SKM-1 treated with dmso at 0.1 percent for 144 hours (cell line): ENCODE measurements at regions not wholly inside any gene's neighbourhood (a gene's known extent, or its start where the extent isn't known, plus 50 kb on each side); places are given as distances from the start of the nearest gene placed in this dataset.
A peak's percentile ranks its signal among the peaks of the same experiment; 100 is the strongest.
"Not testable (repeated sequence)": the region's sequence is repeated elsewhere in the genome, so short reads cannot be mapped to it uniquely, and the experiment has no call there.

Experiments used
- DNase-seq: peaks from one replicate; lab custom pipeline; 2025; ENCODE audit not compliant: unreplicated experiment; lab: John Stamatoyannopoulos, UW

DNA sequence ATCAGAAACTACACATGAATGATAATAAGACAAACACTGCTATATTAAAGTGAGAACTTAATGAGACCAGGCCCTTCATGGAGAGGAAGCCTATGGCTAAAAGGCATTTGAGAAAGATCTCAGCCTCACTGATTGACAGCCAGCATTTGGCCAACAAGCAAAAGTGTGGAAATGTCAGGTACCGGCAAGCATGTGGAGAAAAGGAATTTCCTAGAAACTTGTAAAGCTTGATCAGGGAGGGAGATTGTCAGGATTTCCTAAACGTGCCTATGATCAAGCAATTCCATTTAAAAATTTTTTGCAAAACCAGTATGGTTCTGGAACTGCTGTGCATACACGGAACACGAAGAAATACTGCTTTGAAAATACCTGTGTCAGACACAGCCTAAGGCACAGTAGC, 220.3 kb upstream of the ATP10A start:
- no peak for DNase-seq

DNA sequence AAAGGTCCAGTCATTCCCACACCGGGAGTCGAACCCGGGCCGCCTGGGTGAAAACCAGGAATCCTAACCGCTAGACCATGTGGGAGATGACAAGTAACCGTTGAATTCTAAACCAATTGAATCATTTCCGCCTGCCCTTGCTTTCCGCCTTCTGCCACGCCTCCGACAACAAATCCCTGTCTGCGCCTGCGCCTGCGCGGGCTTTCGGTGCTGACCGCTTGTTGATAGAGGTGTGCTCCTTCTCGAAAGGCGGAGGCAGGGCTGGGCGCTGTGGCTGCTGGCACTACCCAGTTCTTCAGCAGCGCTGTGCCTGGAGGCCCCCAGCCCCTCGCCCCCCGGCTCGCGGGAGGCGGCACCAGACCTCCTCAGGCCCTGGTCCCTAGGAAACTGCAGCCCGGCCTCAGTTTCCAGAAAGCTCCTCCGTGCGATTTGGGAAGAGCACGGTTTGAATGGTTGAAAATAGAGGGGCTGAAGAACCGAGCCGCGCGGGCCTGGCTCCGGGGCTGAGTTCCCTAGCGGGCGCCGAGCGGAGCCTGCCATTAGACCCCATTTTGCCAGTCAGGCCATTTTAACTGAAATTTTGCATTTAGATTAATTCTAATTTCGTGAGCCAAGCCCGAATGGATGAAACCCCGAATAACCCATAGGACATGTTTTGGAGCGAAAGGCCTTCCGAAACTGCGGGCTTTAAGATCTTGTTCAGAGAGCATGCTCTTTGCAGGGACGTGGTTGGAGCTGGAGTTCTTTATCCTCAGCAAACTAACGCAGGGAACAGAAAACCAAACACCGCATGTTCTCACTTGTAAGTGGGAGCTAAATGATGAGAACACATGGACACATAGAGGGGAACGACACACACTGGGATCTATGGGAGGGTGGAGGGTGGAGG, 219.3 kb upstream of the ATP10A start:
- DNase-seq: peak; percentile 94

DNA sequence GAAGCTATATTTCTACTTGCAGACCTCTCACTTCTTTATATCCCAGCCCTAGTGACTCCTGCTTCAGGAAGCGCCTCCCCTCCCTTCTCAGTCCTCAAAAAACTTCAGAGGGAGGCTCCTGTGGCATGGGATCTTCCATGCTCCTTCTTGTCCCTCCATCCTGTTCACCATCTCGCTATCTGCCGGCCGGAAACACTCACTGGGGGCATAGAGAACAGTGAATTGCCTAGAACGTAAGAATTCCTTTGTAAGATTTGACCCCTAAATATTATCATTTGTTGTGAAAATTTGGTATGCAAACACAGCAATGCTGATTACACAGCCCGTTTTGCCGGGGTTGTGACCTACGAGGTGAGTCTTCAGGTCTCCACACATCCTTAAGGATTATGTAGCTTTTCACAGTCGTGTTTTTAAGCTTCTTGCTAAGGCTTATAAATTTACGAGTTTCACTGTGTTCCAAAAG, 218.7 kb upstream of the ATP10A start:
- no peak for DNase-seq

DNA sequence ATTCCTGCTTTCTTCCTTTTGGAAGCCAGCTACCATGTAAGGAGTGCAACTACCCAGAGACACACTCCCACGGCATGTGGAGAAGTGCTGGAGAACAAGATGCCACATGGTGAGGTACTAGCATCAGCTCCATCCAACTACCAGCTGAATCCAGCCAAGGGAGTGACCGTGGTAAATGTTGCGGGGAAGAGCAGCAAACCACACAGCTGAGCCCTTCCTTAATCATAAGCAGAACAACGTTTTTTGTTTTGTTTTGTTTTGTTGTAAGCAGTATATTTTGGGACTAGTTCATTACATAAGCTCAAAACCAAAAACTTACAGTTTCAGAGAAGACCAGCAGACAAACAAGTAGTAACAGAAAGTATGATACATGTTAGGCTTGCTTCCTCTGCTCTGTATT, 212.6 kb upstream of the ATP10A start:
- no peak for DNase-seq

DNA sequence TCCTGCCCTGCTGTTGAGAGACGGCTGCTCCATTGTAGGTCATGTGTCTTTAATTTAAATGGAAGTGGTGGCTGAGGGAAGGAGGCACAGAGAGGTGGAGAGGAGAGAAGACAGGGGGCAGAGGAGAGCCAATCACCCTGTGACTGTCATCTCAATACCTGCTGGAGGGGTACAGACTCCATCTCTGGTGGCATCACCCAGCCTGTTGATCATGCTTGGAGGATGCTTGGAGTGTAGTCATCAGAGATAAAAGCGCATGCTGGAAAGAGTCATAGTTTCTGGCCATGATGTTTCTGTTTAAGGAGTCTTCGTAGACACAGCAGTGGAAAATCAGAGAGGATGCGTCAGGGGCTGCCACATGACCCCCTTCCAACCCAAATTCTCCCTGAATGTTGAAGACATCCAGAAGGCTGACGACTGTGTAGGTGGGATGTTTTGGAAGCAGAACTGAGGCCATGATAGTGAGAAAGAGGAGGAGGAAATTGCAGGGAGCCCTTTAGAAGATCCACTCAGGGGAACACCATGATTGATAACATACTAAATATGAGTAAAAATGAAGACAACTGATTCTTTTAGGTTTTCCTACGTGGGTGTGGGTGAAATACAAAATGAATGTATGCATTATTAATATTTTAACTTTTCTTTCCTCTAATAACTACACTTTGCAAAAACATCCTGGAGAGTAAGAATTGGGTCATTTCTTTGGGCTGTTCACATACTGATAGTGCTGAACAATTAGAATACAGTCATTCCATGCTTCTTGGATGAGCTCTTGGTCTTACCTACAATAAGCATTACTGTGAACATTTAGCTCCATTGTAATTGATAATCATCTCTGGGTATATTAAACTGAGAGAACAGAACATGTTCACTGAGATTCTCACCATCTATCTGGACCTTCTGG, 210.6 kb upstream of the ATP10A start:
- no peak for DNase-seq

DNA sequence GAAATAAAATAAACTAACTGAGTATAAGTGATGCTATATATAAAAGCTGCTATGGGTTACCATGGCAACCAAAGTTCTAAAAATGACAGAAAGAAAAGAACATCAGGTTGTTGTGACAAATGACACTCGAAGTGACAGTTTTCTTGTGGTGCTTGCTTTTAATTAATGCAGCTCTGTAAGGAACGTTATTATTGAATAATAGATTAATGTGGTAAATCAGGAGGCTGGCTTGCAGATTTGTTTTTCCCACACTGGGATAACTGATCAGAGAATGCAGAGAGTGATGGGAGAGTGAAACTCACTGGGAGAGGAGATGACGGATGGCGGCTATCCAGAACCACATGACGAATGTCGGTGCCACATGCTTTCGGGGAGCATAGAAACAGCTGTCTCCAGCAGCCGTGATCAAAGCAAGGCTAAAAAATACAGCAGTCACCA, 207.0 kb upstream of the ATP10A start:
- DNase-seq: no peak

DNA sequence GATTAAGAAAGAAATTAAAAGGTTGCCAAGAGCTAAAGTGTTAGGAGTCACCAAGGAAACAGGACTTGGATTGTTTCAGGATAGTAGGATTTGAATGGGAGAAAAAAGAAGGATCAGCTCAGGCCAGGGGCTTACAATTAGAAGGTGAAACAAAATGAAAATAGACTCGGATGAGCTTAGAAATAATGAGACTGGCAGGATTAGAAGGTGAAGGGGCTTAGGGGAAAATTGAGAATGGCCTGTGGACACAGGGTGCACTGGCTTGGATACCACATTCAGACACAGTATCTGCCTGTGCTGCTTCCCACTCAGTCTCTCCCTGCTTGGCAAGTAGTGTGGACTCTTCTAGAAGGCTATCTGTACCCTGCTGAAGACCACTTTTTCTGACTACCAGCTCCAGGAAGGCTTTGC, 206.1 kb upstream of the ATP10A start:
- DNase-seq: no peak

DNA sequence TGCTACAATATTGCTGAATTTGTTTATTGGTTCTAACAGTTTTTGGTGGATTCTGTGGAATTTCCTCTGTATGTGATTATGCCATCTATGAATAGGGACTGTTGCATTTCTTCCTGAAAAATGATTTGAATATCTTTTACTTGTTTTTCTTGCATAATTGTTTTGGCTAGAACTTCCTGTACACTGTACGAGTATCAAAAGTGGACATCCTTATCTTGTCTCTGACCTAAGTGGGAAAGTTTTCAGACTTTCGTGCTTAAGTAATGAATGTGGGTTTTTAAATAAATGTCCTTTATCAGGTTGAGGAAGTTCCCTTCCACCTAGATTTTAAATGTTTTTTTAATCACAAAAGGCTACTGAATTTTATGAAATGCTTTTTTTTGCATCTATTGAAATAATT, 203.8 kb upstream of the ATP10A start:
- no peak for DNase-seq

DNA sequence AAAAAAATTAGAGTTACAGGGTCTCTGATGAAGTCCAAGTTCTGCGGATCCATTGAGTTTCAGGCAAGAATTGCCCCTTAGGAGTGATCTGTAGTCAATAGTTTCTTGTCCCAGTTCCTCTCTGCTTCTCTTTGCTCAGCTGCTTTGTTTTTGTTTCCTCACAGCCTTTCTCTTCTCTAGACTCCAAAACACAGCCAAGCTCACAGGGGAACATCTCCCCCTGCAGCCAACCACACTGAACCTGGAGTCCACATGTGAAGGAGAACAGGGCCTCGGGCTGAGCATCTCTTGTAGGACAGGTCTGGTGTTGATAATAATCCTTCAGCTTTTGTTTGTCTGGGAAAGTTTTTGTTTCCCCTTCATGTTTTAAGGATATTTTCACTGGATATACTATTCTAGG, 202.6 kb upstream of the ATP10A start:
- DNase-seq: no peak

DNA sequence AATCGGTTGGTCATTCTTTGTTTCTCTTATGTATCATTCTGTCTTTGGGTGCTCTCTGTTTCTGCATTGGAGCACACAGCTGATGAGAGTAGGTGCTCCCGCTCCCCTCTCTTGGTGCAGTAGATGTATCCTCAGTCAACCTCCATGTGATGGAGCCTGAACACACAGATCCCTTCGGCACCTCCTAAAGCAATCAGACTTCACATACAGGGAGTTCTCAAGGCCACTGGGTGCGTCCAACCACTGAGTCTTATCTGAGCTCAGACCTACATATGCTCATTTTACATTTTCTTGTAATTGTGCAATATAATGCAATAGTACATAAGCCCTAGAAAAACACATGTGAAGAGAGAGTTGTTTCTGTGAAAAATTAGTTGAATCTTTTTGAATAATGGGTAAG, 198.1 kb upstream of the ATP10A start:
- DNase-seq: no peak

DNA sequence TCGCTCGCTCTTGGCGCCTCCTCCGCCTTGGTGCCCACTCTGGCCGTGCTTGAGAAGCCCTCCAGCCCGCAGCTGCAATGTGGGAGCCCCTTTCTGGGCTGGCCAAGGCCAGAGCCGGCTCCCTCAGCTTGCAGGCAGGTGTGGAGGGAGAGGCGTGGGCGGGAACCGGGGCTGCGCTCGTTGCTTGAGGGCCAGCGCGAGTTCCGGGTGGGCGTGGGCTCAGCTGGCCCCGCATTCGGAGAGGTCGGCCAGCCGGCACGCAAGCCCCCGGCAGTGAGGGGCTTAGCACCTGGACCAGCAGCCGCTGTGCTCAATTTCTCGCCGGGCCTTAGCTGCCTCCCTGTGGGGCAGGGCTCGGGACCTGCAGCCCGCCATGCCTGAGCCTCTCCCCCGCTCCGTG, 193.6 kb upstream of the ATP10A start:
- DNase-seq: not testable (repeated sequence)

DNA sequence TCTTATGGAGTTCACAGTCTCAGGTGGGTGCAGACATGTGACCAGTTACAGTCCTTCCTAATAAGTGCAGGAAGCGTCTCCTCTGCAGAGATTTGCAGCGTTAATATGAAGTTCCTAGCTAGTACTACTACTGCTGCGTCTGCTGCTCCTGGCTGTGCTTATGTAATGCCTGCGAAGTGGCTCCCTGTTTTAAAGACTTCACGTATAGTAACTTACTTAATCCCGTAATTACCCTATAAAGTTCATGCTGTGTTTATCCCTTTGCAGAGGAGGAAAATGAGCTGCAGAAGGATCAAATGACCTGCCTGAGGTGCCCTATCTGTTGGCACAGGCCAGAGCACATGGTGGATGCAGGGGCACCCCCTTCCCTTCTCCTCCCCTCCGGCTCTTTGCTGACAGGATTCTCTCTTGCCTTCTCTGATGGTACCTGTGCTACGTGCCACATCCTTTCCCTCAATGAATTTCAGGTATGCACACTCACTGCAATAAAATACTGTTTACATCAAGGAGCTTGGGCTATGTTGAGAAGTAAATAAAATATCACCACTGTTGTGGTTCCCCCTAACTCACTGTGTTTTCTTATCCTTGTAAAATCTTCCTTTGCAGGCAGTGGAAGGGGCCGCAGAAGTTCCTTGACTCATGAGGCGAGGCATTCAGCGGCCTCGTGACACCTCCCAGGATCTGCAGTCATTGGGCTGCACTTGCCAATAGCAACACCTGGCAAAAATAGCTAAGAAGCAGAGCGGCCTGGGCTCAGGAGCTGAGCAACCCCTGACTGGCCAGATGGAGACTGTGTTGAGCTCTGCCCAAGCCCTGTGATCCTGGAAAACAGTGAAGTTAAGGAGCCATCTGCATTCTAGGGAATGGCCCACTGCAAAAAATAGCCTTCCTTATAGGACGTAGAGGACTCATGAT, 188.9 kb upstream of the ATP10A start:
- DNase-seq: no peak

DNA sequence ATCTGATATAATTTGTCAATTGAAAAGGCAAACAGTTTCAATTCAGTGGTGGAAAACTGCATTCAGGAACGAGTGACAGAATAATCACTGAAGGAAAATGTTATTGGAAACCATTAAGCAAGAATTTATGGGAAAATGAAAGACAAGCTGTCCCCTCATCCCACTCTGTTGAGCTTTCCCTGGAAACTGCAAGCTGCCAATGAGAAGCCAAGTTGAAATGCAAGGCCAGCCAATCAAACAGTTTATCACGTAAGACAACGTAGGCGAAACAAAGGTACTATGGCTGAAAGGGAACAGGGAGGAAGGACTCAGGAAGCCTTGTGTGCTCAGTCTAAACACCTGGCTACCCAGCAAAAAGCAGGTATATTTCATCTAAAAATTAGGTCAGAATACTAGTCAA, 187.9 kb upstream of the ATP10A start:
- no peak for DNase-seq

DNA sequence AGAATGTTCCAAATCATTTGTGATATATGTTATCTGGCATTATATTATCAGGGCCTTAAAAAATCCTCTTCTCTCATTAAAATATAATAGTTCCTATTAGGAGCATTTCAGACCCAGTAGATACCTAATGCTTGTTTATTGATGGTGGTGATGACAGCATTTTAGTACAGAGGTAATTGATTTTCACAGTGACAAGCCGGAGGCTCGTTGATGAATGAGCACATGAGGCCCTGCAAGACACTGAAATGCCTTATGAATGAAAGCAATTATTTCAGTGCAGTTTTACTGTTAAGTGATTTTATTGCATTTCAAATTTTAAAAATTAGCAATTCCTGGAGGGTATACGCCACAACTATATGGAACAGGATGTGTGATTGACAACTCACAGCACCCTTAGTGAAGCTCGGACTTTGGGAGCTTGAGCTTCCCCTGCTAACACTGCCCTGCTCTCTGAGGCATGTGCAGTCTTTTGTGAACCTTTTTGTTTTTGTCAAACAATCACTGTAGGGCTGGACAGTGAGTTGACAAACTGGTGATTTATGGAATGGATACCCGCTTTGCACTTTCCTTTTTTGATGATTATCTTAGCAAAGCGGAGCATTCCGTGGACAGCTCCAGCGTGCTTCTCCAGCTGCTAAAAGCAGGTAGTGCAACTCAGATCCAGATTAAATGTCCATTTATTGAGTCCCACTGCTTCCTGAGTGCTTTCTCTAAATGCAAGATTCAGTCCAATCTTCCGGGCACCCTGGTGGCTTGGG, 187.0 kb upstream of the ATP10A start:
- DNase-seq: no peak

DNA sequence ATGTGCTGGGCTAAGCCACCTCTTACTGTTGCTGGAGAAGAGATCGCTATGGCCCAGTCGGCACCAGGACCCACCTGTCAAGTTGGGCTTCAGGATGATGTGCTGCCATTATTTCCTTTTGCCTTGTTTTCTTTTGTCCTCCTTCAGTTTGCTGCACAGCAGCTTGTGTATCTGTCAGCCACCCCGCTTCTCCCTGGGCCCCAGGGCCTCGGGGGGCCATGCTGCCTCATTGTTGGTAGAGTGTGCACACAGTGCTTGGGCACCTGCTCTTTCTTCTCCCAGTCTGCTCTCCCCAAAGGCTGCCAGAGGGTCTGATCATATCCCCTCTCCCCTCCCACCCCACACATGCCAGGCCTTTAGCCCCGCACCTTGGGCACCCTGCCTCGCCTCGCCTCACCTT, 185.5 kb upstream of the ATP10A start:
- no peak for DNase-seq

DNA sequence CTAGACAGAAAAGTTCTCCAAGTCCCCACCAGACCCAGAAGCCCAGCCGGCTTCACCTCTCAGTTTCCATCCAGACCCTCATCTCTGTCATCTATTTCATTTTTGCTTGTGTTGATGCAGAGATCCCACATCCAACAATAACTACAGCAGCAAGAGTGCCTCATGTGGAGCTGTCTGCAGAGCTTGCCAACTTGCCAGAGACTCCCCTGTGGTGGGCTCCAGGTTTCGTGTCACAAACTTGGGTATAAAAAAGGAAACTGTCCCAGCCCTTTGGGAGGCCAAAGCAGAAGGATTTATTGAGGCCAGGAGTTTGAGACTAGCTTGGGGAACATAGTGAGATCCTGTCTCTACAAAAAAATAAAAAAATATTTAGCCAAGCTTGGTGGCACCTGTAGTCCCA, 182.4 kb upstream of the ATP10A start:
- DNase-seq: no peak

DNA sequence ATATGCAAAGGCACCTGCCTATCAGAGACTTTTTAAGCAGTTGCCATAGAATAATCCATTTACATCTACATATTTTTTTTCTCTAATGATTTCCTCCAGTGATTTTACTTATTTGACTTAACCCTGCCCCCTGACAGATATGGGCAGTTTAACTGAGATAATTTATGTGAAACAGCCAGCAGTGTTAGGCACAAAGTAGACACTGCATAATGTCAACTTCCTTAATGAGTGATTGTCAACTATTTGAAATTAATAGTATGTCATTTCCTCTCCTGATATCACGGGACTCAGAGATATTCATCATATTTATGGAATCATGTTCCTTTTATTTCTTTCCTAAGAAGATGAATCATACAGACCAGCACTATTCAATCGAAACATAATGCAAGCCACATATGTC, 179.9 kb upstream of the ATP10A start:
- DNase-seq: no peak

DNA sequence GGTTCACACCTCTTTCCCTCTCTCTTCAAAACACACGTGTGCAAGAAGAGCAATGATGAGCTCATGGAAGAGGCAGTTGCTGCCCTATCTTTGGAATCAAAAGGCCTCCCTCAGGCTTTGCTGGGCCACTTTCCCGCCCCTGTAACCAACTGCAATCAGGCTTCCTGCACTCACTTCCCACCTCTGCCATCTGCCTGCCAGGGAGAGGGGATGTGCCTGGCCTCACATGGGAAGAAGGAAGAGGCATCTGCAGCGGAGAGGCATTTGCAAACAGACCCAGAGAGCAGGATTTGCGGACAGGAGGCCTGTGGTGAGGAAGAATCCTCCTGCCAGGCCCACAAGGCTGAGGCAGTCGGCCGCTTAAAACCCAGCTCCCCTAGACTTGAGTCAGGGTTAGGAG, 175.6 kb upstream of the ATP10A start:
- DNase-seq: no peak

DNA sequence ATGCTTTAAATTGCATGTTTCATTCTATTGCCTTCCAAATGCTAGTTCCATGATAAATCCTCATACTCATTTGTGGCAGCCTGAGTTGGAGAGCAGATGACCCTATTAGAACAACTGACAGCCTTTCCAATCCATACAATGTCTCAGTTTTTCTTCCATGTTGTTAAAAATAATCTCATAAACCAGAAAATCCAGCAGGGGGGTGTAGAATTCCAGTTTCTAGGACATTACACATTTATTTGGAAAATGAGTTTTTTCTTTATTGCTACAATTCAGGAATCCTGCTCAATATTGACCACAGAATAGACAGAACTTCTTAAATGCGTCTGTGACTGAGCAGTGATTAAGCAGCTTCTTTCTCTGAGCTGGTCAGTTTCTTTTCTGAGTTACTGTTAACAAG, 174.2 kb upstream of the ATP10A start:
- DNase-seq: no peak

DNA sequence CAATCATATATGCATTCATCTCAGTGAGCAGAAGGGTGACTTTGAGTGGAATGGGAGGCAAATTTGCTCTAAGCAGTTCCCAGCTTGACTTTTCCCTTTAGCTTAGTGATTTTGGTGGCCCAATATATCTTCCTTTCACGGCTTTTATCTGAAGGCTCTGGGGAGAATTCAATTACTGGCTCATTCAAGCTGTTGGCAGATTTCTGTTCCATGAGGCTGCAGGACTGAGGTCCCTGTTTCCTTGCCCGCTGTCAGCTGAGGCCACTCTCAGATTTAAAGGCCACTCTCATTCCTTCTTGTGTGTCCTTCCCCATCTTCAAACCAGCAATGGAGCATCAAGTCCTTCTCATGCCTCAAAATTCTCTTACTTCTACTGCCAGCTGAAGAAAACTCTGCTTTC, 170.4 kb upstream of the ATP10A start:
- DNase-seq: no peak
